Neural cell (in vitro differentiated cells): ENCODE measurements at regions not wholly inside any gene's neighbourhood (a gene's known extent, or its start where the extent isn't known, plus 50 kb on each side); places are given as distances from the start of the nearest gene placed in this dataset.

Source experiments
- EP300 ChIP-seq: fragments of 450-650 bp; conservative IDR thresholded peaks from 2 replicates; pipeline ENCODE4 v1.6.1; 2014; ENCODE audit warnings: antibody characterized with exemption, mild to moderate bottlenecking, moderate library complexity; ENCODE audit not compliant: poor library complexity, severe bottlenecking
- EZH2 ChIP-seq: fragments of 200-600, 300-800 bp; shearing (Covaris generic), sonication (generic); IDR thresholded peaks from 2 replicates; pipeline ENCODE4 v1.6.1; 2014; ENCODE audit warnings: antibody characterized with exemption, low read length, borderline replicate concordance, mild to moderate bottlenecking; ENCODE audit not compliant: insufficient read depth, poor library complexity, severe bottlenecking
- MXI1 ChIP-seq: fragments of 450-650 bp; conservative IDR thresholded peaks from 2 replicates; pipeline ENCODE4 v1.6.1; 2014; ENCODE audit warnings: antibody characterized with exemption, mild to moderate bottlenecking; ENCODE audit not compliant: poor library complexity, severe bottlenecking
- POLR2AphosphoS5 ChIP-seq: IDR thresholded peaks from 2 replicates; pipeline ENCODE4 v1.6.1; 2012
- RAD21 ChIP-seq: fragments of 450-650 bp; conservative IDR thresholded peaks from 2 replicates; pipeline ENCODE4 v1.6.1; 2014; ENCODE audit warnings: antibody characterized with exemption, mild to moderate bottlenecking, moderate library complexity
- SMC3 ChIP-seq: fragments of 450-650 bp; conservative IDR thresholded peaks from 2 replicates; pipeline ENCODE4 v1.6.1; 2014; ENCODE audit warnings: antibody characterized with exemption, mild to moderate bottlenecking, moderate library complexity; ENCODE audit not compliant: poor library complexity
- TAF1 ChIP-seq: IDR thresholded peaks from 2 replicates; pipeline ENCODE4 v1.6.1; 2012; ENCODE audit warnings: low read depth
- TF ChIP-seq, protein P1 (sequence below): fragments of 450-650 bp; IDR thresholded peaks from 2 replicates; pipeline ENCODE4 v1.5.1; 2014; ENCODE audit warnings: antibody characterized with exemption, mild to moderate bottlenecking, moderate library complexity; ENCODE audit not compliant: poor library complexity, severe bottlenecking
- TF ChIP-seq, protein P2 (sequence below): IDR thresholded peaks from 2 replicates; pipeline ENCODE4 v1.6.1; 2012; ENCODE audit warnings: borderline replicate concordance

DNA sequence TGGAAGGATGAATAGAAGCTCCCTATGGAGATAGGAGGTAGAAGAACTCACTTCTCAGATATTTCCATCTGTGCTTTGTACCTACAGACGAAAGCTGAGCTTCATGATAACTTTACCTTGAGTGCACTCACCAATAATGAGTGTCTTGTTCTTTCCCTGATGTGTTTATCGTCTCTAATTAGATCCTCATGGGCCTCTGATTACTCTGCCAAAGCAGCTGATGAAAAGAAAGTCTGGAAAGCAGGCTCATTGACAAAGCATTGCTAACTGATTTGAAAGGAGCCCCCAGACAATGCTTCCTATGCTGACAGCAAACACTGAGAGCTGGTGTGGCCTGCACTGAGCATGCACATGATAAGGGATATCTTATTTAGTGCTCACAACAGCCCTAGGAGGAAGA is 183.9 kb upstream of the GHITM start:
- no peak for TF ChIP-seq TAF1
- TF ChIP-seq, protein P1, sequence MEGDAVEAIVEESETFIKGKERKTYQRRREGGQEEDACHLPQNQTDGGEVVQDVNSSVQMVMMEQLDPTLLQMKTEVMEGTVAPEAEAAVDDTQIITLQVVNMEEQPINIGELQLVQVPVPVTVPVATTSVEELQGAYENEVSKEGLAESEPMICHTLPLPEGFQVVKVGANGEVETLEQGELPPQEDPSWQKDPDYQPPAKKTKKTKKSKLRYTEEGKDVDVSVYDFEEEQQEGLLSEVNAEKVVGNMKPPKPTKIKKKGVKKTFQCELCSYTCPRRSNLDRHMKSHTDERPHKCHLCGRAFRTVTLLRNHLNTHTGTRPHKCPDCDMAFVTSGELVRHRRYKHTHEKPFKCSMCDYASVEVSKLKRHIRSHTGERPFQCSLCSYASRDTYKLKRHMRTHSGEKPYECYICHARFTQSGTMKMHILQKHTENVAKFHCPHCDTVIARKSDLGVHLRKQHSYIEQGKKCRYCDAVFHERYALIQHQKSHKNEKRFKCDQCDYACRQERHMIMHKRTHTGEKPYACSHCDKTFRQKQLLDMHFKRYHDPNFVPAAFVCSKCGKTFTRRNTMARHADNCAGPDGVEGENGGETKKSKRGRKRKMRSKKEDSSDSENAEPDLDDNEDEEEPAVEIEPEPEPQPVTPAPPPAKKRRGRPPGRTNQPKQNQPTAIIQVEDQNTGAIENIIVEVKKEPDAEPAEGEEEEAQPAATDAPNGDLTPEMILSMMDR: no peak
- no peak for TF ChIP-seq POLR2AphosphoS5
- TF ChIP-seq EP300: no peak
- no peak for TF ChIP-seq EZH2
- TF ChIP-seq MXI1: no peak
- TF ChIP-seq, protein P2, sequence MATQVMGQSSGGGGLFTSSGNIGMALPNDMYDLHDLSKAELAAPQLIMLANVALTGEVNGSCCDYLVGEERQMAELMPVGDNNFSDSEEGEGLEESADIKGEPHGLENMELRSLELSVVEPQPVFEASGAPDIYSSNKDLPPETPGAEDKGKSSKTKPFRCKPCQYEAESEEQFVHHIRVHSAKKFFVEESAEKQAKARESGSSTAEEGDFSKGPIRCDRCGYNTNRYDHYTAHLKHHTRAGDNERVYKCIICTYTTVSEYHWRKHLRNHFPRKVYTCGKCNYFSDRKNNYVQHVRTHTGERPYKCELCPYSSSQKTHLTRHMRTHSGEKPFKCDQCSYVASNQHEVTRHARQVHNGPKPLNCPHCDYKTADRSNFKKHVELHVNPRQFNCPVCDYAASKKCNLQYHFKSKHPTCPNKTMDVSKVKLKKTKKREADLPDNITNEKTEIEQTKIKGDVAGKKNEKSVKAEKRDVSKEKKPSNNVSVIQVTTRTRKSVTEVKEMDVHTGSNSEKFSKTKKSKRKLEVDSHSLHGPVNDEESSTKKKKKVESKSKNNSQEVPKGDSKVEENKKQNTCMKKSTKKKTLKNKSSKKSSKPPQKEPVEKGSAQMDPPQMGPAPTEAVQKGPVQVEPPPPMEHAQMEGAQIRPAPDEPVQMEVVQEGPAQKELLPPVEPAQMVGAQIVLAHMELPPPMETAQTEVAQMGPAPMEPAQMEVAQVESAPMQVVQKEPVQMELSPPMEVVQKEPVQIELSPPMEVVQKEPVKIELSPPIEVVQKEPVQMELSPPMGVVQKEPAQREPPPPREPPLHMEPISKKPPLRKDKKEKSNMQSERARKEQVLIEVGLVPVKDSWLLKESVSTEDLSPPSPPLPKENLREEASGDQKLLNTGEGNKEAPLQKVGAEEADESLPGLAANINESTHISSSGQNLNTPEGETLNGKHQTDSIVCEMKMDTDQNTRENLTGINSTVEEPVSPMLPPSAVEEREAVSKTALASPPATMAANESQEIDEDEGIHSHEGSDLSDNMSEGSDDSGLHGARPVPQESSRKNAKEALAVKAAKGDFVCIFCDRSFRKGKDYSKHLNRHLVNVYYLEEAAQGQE: no peak
- TF ChIP-seq RAD21: no peak
- no peak for TF ChIP-seq SMC3
